Osteocyte (in vitro differentiated cells): ENCODE measurements at regions not wholly inside any gene's neighbourhood (a gene's known extent, or its start where the extent isn't known, plus 50 kb on each side); places are given as distances from the start of the nearest gene placed in this dataset.

Experiments
- DNase-seq: peaks from one replicate; pipeline ENCODE4 v3.0.0; 2021; ENCODE audit warnings: mixed read lengths; ENCODE audit not compliant: unreplicated experiment; ENCODE audit errors: extremely low spot score
- H3K27ac Mint-ChIP-seq: one replicate; pipeline ENCODE4 v1.8.0; 2021; ENCODE audit warnings: mild to moderate bottlenecking, mixed read lengths; ENCODE audit not compliant: unreplicated experiment
- H3K27me3 Mint-ChIP-seq: one replicate; pipeline ENCODE4 v1.8.0; 2021; ENCODE audit warnings: mixed read lengths; ENCODE audit not compliant: unreplicated experiment
- H3K36me3 Mint-ChIP-seq: one replicate; pipeline ENCODE4 v1.8.0; 2021; ENCODE audit warnings: mixed read lengths; ENCODE audit not compliant: unreplicated experiment
- H3K4me1 Mint-ChIP-seq: one replicate; pipeline ENCODE4 v1.8.0; 2021; ENCODE audit warnings: mixed read lengths; ENCODE audit not compliant: unreplicated experiment
- H3K4me3 Mint-ChIP-seq: one replicate; pipeline ENCODE4 v1.8.0; 2021; ENCODE audit warnings: mild to moderate bottlenecking, moderate library complexity, mixed read lengths; ENCODE audit not compliant: unreplicated experiment
- H3K9me3 Mint-ChIP-seq: one replicate; pipeline ENCODE4 v1.8.0; 2021; ENCODE audit warnings: mixed read lengths; ENCODE audit not compliant: unreplicated experiment
- CTCF ChIP-seq: fragments of 200-600 bp; sonication (generic); IDR thresholded peaks from 2 replicates; pipeline ENCODE4 v1.5.0; 2021; ENCODE audit warnings: antibody characterized with exemption, mild to moderate bottlenecking, moderate library complexity

GRCh38 chr10:120180160-120180559 is 276.9 kb upstream of the PLPP4 start:
- no peaks in the 10 kb centered on the region for H3K9me3 Mint-ChIP-seq
- DNase-seq, result no peak
- no peaks in the 10 kb centered on the region for H3K4me1 Mint-ChIP-seq
- H3K36me3 Mint-ChIP-seq, result no peaks in the 10 kb centered on the region
- no peak for TF ChIP-seq CTCF
- H3K27ac Mint-ChIP-seq, result no peak overlapping the region
- no peak overlapping the region for H3K4me3 Mint-ChIP-seq
- H3K27me3 Mint-ChIP-seq, result no peaks in the 10 kb centered on the region

- Mint-ChIP-seq H3K36me3 (no peaks in the 10 kb centered on the region), H3K27ac (no peak overlapping the region), H3K4me3 (no peak overlapping the region), H3K27me3 (no peaks in the 10 kb centered on the region), H3K9me3 (peaks cover 5% of the 10 kb centered on the region), H3K4me1 (no peaks in the 10 kb centered on the region)
- TF ChIP-seq CTCF, result no peak
- DNase-seq, result no peak
These were observed 275.9 kb upstream of the PLPP4 start for GRCh38 chr10:120181154-120181553.

GRCh38 chr10:120182431-120182830 is 274.6 kb upstream of the PLPP4 start:
- no peaks in the 10 kb centered on the region for H3K4me1 Mint-ChIP-seq
- no peak overlapping the region for H3K27ac Mint-ChIP-seq
- no peak overlapping the region for H3K4me3 Mint-ChIP-seq
- no peak for DNase-seq
- peaks cover 5% of the 10 kb centered on the region for H3K9me3 Mint-ChIP-seq
- no peak for TF ChIP-seq CTCF
- no peaks in the 10 kb centered on the region for H3K27me3 Mint-ChIP-seq
- no peaks in the 10 kb centered on the region for H3K36me3 Mint-ChIP-seq

- Mint-ChIP-seq H3K27me3 (no peaks in the 10 kb centered on the region), H3K4me1 (no peaks in the 10 kb centered on the region), H3K27ac (no peak overlapping the region), H3K4me3 (no peak overlapping the region), H3K9me3 (peaks cover 5% of the 10 kb centered on the region), H3K36me3 (no peaks in the 10 kb centered on the region)
- TF ChIP-seq CTCF, result no peak
- no peak for DNase-seq
These were observed 273.5 kb upstream of the PLPP4 start for GRCh38 chr10:120183546-120183945.

GRCh38 chr10:120184547-120185337 is 272.3 kb upstream of the PLPP4 start:
- Mint-ChIP-seq H3K27ac (no peak overlapping the region), H3K4me3 (no peak overlapping the region), H3K4me1 (no peaks in the 10 kb centered on the region), H3K36me3 (no peaks in the 10 kb centered on the region), H3K27me3 (no peaks in the 10 kb centered on the region), H3K9me3 (peaks cover 5% of the 10 kb centered on the region)
- DNase-seq, result no peak
- no peak for TF ChIP-seq CTCF
